ENCODE measurements at regions not wholly inside any gene's neighbourhood (a gene's known extent, or its start where the extent isn't known, plus 50 kb on each side); places are given as distances from the start of the nearest gene placed in this dataset.
A peak's percentile ranks its signal among the peaks of the same experiment; 100 is the strongest.
"Not testable (repeated sequence)": the region's sequence is repeated elsewhere in the genome, so short reads cannot be mapped to it uniquely, and the experiment has no call there.

GRCh38 chr4:137825505-137825904 lies 293.2 kb upstream of the PCDH18 start:
- DNase-seq = no peak

- DNase-seq = no peak
Observed at GRCh38 chr4:137823007-137823406, 290.7 kb upstream of the PCDH18 start.

- peak; percentile 32 to 60 for DNase-seq
Observed at GRCh38 chr4:137819964-137820383, 287.7 kb upstream of the PCDH18 start.

- no peak for DNase-seq
Observed at GRCh38 chr4:137812258-137812657, 280.0 kb upstream of the PCDH18 start.

DNA sequence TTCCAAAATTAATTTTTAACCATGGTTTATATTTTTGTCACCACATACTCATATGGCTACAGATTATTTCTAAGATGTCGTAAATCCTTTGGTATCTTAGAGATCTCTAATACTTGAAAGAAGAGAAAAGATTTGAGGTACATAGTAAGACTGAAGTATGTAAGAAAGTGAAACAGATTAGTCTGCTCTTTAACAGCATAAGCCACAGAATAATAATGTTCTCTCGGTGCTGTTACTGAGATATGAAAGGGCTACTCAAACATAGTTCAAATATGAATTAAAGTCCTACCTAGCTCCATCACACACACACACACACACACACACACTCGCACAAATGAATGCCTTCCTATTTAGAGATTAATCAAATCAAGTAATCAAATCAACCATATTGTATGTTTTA lies 274.1 kb upstream of the PCDH18 start:
- DNase-seq = no peak

DNA sequence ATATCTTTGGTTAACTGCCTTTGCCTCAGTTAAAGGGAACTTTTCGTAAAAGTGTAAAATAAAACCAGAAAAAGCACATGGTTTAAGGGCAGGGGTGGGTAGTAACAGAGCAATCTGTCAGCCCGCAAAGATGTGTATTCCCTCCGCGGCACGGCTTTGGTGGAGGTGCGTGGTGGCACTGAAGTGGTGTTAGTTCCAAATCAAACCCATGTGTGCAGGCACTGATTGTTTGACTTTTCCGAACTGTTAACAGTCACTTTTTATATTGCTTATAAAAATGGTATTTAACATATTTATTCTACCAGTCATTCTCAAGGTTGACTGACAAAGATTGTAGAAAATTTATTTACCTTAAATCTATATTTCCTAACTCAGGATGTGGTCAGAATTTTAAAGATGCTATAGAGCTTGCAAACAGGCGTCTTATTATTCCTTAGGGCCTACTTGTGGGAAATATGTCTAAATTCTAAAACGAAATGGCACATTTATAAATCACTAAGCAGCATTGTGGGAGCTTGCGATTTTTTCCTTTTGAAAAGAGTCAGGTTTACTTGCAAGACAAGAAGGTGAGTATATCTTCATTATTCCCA lies 272.7 kb upstream of the PCDH18 start:
- DNase-seq = no peak

DNA sequence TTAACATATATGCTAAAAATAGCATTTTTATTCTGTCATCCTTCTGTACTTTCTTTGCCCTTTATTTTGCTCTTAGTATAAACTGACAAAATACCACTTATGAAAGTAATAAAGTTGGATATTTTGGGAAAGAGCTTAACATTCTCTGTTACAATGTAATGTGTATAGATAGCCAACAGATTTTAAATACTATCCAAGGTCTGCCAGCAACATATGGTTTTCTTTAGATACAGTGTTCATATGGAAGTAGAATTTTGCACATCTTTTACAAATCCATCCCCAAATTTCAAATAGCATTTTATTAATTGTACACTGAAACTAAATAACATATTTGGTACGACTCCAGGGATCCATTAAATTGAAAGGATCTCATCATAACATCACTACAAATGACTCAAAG lies 268.6 kb upstream of the PCDH18 start:
- no peak for DNase-seq

DNA sequence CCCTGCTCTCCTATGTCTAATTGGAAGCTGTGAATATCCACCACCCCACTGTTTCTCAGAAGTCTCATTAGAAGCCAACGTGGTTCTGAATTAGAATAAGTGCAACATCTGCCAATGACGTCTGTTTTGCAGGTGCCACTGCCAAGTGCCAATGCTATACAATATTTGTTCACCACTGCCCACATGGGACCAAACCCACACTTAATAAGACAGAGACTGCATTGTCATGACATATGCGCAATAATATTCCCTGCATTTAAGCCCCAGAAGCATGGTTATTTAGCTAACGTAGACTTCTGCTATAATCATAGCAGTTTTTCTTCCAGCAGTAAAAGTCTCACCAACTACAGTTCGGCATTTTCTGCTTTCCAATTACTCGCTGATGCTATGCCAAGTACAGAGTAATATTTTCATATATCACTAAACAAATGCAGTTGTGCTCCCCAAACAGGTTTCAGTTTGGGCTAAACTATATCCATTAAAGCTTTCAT lies 262.5 kb upstream of the PCDH18 start:
- DNase-seq = peak; percentile 2 to 40

- DNase-seq = not testable (repeated sequence)
Observed at GRCh38 chr4:137789263-137789662, 257.0 kb upstream of the PCDH18 start.

DNA sequence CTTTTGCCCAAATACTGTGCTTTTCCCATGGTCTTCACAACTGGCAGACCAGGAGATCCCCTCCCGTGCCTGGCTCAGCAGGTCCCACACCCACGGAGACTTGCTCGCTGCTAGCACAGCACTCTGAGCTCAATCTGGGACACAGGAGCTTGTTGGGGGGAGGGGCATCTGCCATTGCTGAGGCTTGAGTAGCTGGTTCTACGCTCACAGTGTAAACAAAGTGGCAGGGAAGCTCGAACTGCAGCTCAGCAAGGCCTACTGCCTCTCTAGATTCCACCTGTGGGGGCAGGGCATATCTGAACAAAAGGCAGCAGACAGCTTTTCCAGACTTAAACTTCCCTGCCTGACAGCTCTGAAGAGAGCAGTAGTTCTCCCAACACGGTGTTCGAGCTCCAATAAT lies 251.6 kb upstream of the PCDH18 start:
- DNase-seq = not testable (repeated sequence)

GRCh38 chr4:137775701-137776100 lies 243.4 kb upstream of the PCDH18 start:
- DNase-seq = no peak

DNA sequence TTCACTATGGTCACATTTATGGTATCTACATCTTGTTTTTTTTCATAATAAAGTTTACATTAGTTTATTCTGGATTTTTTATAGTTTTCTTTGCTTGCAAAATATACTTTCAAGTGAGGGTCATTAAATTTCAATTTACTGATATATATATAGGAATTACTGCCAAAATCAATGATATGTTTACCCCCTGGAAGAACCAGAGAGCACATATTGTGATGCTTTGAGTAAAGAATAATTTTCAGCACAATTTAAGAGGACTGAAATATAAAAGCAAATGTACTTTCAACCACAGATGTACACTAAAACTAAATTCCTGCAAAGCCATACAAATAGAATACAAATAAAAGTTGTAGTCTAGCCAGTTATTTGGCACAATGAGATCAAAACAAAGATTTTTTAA lies 242.2 kb upstream of the PCDH18 start:
- no peak for DNase-seq

GRCh38 chr4:137768881-137769280 lies 236.6 kb upstream of the PCDH18 start:
- DNase-seq = no peak

DNA sequence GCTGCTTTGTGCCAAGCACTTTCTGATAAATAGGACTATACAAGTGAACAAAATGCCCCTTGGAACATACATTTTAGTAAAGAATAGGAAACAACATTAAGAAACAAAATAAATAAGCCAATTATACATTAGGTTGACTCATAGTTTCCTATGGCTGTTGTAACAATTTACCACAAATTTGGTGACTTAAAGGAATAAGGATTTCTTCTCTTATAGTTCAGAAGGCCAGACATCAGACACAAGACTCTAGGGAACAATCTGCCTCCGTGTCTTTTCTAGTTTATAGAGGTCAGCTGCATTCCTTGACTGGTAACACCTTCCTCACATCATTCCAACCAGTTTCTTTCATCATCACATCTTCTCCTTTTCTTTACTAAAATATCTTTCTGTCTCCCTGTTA lies 235.9 kb upstream of the PCDH18 start:
- no peak for DNase-seq

DNA sequence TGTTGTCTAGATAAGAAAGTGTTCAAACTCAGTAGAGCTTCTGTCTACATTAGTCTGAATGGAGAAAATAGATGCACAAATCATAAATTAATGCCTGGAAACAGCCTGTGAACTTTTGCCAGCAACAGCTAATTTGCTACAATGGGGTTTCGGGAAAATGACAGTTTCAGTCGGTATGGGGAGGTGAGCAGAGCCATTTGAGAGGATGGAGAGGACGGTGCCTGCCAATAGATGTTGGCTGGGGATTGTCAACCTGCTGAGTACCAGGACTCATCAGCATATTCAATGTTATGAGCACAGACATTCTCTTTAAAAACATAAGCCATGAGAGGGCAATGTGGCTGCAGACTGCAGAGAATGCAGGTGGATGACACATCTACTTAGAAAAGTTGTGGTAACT lies 230.3 kb upstream of the PCDH18 start:
- no peak for DNase-seq

DNA sequence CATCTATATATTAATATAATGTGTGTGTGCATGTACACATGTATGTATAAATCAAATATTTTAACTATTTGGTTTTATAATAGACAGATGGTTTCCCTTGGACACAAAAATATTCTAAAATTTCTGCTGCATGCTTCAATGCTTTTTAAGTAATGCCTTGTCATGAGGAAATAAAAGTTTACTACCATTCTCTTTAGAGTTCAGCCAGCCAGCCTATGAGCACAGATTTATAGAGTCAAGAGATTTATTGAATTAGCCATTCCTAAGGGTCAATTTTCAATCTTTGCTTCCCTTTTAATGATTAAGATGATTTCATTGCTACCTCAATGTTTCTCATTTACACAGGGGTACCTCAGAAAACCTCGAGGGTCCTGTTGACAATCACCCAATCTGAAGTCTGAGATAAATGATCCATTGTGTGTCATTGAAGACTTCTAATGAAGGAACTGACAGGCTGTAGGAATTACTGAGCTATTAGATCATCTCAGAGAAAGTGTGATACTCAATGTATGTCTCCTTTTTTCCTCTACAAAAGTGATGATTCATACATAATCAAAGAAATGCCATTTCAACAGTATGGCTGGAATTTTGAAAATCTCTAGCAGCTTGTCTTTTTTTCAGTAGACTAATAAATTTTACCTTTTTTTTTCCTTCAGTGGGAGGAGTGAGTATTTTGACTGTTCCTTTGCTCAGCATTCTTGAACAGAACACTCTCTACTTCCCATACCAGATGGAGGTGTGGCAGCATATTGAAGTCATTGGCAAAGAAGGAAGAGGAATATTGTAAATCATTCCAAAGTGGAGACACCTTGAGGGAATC lies 222.6 kb upstream of the PCDH18 start:
- no peak for DNase-seq

GRCh38 chr4:137749466-137749865 lies 217.2 kb upstream of the PCDH18 start:
- DNase-seq = no peak

DNA sequence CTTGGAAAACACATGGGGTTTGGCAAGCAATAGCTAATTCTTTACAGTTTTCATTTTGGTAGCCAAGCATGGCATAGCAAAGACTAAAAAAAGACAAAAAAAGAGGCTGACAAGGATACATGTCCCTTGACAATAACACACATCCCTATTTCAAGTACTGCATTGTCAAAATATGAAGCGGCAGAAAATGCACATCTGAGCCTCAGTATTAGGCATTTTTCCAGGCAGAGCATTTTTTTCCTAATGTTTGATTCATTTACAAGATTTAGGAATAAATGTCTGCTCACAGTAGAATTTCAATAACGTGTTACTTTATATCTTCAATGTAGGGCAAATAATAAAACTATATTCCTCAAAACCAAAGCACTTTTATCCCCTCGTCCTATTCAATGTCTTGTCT lies 216.3 kb upstream of the PCDH18 start:
- no peak for DNase-seq

DNA sequence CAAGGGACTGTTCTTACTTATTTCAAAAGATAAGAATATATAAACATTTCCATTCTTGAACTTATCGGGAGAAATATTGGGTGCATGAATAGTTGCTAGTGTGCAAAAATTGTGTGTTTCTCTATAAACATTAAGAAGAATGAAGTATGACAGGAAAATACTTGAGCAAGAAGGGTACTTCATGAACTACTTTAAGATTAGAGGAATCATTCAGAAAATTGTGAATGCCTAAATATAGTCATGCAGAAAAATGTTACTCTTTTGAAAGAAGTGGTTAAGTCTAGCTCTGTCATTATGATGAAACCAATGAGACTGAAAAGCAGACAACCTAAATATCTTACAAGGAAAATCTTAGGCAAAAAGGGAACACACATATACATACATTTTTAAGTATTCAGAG lies 207.8 kb upstream of the PCDH18 start:
- DNase-seq = no peak

GRCh38 chr4:137739391-137739790 lies 207.1 kb upstream of the PCDH18 start:
- no peak for DNase-seq

DNA sequence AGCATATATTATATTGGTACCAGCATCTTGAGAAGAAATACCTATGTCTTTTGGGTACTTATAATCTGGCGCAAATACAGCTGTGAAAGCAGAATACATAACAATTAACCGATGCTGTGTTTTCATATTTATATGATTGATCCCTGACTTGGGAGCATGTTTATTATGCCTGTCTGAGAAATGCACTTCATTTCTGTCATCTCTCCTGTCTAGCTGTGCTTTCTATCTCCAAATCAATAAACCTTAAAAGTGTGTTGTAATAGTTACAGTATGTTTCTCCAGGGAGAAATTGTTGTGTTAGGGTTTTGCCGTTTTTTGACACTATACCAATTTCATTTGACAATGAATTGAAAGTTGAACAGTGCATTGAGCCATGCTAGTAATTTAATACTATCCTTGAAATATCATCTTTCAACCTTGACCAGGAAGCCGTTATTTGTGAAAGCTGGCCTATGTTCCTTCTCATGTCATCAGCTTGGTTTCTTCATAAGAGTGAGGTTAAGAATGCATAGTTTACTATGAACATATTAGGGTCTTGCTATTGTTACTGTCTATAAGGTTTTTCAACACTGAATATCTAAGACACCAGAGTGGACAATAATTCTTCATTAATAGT lies 206.2 kb upstream of the PCDH18 start:
- DNase-seq = no peak

GRCh38 chr4:137735561-137736104 lies 203.3 kb upstream of the PCDH18 start:
- DNase-seq = no peak

Data from NCI-H2081 (cell line).